HG03520 (cell line): ENCODE measurements at regions not wholly inside any gene's neighbourhood (a gene's known extent, or its start where the extent isn't known, plus 50 kb on each side); places are given as distances from the start of the nearest gene placed in this dataset.
"Not testable (repeated sequence)": the region's sequence is repeated elsewhere in the genome, so short reads cannot be mapped to it uniquely, and the experiment has no call there.

Source experiments
- ATAC-seq: cut with Tn5 transposase; IDR thresholded peaks from one replicate; pipeline ENCODE4 v1.9.1; 2021; ENCODE audit warnings: mild to moderate bottlenecking, moderate library complexity; ENCODE audit not compliant: unreplicated experiment

- ATAC-seq = no peak
Observed at GRCh38 chr5:154626876-154627557, 128.2 kb upstream of the LARP1 start.

- ATAC-seq = no peak
Observed at GRCh38 chr5:154625031-154625430, 130.1 kb upstream of the LARP1 start.

DNA sequence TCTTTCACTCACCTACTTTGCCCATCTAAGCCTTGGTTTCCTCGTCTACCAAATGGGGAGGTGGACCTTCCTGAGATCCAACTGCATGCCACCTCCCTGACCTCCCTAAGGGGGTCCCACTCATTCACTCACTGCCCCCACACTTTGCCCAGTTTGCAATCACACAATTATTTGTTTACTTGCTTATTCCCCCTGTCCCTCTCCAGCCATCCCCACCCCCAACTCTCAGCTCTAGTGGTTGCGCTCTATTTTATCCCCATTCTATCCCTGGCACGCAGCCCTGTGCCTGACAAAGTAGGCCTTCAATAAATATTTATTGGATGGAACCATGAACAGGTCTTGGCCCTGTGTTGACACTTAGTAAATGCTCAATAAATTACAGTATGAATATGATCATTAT is 130.8 kb upstream of the LARP1 start:
- ATAC-seq = no peak

DNA sequence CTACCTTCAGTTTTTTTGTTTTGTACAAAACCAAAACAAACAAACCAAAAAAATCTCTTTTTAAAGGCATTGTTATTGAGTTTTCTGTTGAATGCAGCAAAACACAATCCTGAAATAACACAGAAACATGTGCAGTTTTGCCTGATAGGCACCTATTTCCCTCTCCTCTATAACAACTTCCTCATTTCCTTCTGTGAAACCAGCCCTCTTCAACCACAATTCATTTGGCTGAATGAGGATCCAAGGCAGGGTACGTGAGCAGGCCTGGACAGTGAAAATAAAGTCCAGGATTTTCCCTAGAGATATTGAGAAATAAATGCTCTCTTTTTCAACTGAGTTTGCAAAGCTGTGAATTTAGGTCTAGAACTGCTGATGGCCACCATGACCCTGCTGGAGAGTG is 134.8 kb upstream of the LARP1 start:
- ATAC-seq = no peak

DNA sequence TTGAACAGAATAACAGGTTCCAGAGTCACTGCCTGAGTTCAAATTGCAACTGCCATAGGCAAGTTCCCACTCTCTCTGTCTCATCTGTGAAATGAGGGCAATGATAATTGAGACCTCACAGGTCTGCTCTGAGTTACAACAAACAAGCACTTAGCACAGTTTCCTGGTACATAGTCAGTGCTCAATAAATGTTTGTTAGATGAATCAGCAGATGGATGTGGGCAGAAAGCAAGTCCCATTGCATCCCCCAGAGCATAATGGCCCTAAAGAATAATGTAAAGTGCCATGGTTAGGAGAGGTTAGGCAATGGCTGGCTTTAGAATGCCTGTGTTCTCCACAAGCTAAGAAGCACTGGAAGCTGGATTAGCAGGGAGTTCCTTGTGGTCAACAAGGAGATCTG is 136.5 kb upstream of the LARP1 start:
- ATAC-seq = no peak

GRCh38 chr5:154614595-154614994 is 136.6 kb upstream of the HAND1 start:
- no peak for ATAC-seq

- ATAC-seq = no peak
Observed at GRCh38 chr5:154614125-154614524, 136.1 kb upstream of the HAND1 start.

- no peak for ATAC-seq
Observed at GRCh38 chr5:154612666-154613065, 134.6 kb upstream of the HAND1 start.

DNA sequence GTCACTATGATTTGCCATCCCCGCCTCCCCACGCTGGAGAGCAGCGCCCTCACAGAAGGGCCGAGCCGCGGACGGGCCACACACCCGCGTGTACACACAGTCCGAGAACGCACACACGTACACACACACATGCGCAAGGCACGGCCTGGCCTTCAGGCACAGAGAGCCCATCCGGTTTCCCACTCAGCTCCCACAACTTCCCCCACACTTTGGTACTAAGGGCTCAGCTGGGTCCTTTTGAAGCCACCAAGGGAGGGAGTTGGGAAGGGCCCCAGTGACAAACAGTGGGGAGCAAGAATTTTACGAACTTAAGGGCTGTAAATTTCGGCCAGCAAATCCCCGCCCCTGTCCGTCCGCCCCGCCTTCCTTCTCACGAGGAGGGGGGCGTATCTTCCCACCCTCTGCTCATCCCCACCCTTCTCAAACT is 133.3 kb upstream of the HAND1 start:
- ATAC-seq = no peak

GRCh38 chr5:154610321-154611154 is 132.5 kb upstream of the HAND1 start:
- ATAC-seq = peak; percentile 93

DNA sequence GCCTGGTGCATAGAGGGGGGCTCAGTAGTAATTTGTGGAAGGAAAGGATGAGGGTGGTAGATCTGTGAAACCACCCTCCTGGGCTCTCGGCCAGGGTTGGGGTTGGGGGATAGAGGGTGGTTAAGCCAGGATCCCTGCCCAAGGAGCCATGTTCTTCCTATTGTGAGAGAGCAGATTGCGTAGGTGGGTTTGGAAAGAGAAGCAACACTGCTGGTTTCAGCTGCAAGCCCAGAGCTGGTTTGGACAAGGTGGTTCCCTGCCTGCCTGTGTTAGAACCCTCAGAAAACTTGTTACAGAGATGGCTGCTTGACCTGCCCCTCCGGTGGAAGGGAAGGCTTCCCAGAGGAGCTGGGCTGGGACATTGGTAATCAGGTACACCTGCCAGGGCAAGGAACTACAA is 131.2 kb upstream of the HAND1 start:
- no peak for ATAC-seq

DNA sequence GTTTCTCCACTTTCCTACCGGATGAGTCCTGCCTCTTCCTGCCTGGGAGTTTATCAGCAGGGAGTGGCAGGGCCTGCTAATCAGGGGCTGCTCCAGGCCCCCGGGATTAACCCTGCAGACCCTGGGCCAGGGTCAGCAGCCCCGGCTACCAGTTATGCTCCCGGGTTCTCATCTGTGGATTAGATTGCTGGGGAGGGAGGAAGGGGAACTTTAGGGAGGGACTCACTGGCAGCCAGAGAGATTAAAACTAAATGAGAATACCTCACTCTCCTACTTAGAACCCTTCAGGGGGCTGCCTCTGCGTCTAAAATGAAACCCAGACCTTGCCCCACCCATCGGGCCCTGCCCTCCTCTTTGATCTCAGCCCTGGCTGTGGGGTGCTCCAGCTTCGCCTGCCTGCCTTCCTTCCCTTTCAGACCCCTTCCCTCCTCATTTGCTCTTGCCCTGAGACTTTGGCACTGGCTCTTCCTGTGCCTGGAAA is 130.5 kb upstream of the HAND1 start:
- no peak for ATAC-seq

DNA sequence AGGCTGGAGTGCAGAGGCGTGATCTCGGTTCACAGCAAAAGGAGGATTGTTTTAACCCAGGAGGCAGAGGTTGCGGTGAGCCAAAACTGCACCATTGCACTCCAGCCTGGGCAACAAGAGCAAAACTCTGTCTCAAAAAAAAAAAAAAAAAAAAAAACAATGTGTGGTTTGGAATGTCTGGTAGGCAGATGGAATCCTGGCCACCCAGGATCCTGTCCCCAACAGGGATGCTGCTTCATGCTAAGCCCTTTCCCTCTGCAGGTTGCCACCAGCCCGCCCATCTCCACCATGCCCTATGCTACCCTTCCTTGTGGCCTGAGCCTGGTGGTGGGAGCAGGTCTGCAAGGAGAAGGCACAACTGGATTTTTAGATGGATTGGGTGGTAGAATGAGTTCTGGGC is 129.7 kb upstream of the HAND1 start:
- ATAC-seq = no peak

GRCh38 chr5:154606246-154606645 is 128.2 kb upstream of the HAND1 start:
- no peak for ATAC-seq

DNA sequence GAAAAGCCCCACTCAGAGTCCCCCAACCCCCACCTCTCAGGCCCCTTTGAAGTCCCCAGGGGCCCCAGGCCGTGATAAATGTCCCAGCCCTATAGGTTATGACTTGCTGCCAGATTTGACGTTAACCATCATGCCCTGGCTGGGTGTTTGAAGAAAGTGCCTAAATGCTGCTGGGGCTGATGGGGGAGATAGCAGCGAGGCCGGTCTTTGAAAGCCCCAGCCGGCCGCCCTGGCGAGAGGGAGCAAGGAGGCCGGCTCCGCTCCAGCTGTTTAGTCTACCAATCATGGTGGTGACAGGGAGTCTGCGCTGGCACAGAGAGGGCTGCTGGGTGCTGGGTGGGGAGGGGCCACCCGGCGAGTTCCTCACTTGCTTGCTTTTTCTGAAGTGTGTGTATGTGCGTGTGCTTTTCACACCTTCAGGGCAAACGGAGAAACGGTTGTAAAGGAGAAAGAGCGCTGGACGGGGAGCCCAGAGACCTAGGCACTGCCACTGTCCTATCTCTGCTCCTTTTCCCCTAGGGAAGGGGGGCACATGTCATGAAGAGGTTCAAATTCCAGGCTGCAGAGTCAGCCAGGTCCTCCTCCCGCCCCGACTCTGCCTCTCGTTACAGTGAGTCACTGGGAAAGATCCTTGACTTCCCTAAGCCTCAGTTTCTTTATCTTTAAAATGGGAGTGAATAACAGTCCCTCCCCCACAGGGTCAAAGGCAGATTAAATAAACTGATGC is 126.1 kb upstream of the HAND1 start:
- no peak for ATAC-seq

GRCh38 chr5:154603485-154603884 is 125.5 kb upstream of the HAND1 start:
- no peak for ATAC-seq

DNA sequence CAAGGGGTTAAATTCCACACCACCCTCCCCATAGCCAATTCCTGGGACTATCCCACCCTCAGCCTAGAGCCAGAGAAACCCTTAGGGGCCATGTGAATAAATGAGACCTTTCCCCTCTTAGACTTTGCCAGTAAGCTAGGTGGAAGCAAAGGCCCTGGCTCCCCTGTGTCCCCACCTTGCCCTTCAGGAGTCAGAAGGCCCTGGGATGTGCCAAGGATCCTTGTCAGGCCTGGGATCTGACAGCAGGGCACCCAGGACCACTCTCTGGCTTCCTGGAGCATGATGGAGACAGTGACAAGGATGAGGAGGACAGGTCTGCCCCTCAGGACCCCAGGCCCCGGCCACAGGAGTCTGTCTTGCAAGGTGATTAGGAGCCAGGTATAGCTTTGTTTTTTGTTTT is 125.0 kb upstream of the HAND1 start:
- no peak for ATAC-seq

DNA sequence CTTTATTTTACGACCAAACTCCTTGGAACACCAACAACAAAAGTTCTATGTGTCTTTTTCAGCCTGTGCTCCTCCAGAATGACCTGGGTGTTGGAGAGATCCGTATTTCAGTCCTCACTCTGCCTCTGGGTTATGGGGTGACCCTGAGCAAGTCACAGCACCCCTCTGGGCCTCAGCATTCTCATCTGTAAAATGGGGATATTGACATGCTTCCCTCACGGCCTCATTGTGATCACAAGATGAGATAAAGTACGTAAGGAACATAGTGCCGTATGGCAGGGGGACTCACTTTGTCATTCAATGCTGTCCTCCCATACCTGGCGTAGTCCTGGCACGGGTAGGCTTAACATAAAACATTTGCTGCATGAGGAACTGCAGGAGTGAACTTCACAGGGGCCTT is 123.0 kb upstream of the HAND1 start:
- ATAC-seq = no peak

GRCh38 chr5:154598021-154598420 is 120.0 kb upstream of the HAND1 start:
- no peak for ATAC-seq

- not testable (repeated sequence) for ATAC-seq
Observed at GRCh38 chr5:154596844-154597243, 118.8 kb upstream of the HAND1 start.

DNA sequence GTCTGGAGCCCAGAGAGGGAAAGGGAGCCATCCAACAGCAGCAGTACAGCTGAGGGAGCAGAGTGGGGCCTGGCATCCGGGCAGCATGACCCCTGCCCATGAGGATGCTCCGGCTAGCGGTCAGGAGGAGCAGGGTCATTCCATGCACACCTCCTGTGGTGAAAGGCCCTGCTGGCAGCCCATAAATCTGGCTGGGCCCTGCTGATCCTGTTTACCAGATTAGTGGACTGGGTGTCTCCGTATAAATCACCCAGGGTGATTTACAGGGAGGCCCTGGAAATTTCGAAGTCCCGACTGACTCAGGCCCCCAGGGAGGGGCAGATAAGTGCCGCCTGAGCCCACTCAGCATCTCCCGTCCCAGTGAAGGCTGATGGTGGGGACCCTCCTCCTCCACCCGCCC is 117.6 kb upstream of the HAND1 start:
- no peak for ATAC-seq

- ATAC-seq = no peak
Observed at GRCh38 chr5:154593796-154594195, 115.8 kb upstream of the HAND1 start.
